GM23248 (cell line): ENCODE measurements at regions not wholly inside any gene's neighbourhood (a gene's known extent, or its start where the extent isn't known, plus 50 kb on each side); places are given as distances from the start of the nearest gene placed in this dataset.

Experiments
- EZH2 ChIP-seq: fragments of 200-600 bp; sonication (generic); IDR thresholded peaks from 2 replicates; pipeline ENCODE4 v1.6.1; 2018; ENCODE audit warnings: antibody characterized with exemption, mild to moderate bottlenecking; ENCODE audit not compliant: insufficient read depth, poor library complexity, severe bottlenecking
- EZH2phosphoT487 ChIP-seq: fragments of 200-600 bp; sonication (generic); IDR thresholded peaks from 2 replicates; pipeline ENCODE4 v1.6.1; 2018; ENCODE audit warnings: antibody characterized with exemption, moderate library complexity, mild to moderate bottlenecking, low read depth; ENCODE audit not compliant: insufficient read depth

DNA sequence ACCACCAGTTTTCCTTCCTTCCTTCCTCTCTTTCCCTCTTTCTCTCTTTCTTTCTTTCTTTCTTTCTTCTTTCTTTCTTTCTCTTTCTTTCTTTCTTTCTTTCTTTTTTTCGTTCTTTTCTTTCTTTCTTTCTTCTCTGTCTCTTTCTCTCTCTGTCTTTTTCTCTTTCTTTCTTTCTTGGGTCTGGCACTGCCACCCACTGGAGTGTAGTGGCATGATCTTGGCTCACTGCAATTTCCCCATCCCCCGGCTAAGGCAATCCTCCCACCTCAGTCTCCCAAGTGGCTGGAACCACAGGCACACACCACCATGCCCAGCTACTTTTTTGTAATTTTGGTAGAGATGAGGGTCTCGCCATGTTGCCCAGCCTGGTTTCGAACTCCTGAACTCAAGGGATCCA is 51.6 kb upstream of the NHS start:
- no peak for TF ChIP-seq EZH2
- no peak for TF ChIP-seq EZH2phosphoT487
